CD14-positive monocyte (primary cell): ENCODE measurements at regions not wholly inside any gene's neighbourhood (a gene's known extent, or its start where the extent isn't known, plus 50 kb on each side); places are given as distances from the start of the nearest gene placed in this dataset.

Experiments used
- DNase-seq, 3 donors: peaks; one replicate each; pipeline ENCODE4 v3.0.0-alpha.2; 2011 to 2022
- H2AFZ ChIP-seq: 2 replicates; pipeline ENCODE4 v1.6.0; 2012; ENCODE audit warnings: mild to moderate bottlenecking, low read depth, low read length, inconsistent platforms; ENCODE audit not compliant: insufficient read depth, poor library complexity, severe bottlenecking
- H3K27ac ChIP-seq, 2 donors: 1 replicate in 1 of 2; 2 replicates in 1 of 2; pipeline ENCODE4 v1.5.1; 2012 to 2013; ENCODE audit warnings: low read length in 2 of 2, control low read depth in 1 of 2, inconsistent platforms in 1 of 2, low read depth in 1 of 2, mild to moderate bottlenecking in 1 of 2
- H3K27me3 ChIP-seq, 2 donors: one replicate each; pipeline versions ENCODE4 v1.6.0 to v1.6.1; 2011 to 2013; ENCODE audit warnings: low read length in 2 of 2; ENCODE audit not compliant: control insufficient read depth in 2 of 2, insufficient read depth in 2 of 2
- H3K36me3 ChIP-seq, 2 donors: replicated peaks in 1 of 2; 1 replicate in 1 of 2; 2 replicates in 1 of 2; pipeline versions ENCODE4 v1.5.1 to v1.6.1; 2012 to 2013; ENCODE audit warnings: low read length in 2 of 2, control low read depth in 1 of 2, inconsistent platforms in 1 of 2, mild to moderate bottlenecking in 1 of 2; ENCODE audit not compliant: insufficient read depth in 2 of 2, control insufficient read depth in 1 of 2
- H3K4me1 ChIP-seq, 2 donors: 1 replicate in 1 of 2; 2 replicates in 1 of 2; pipeline versions ENCODE4 v1.5.1 to v1.6.1; 2012 to 2013; ENCODE audit warnings: low read length in 2 of 2, control low read depth in 1 of 2, inconsistent platforms in 1 of 2, mild to moderate bottlenecking in 1 of 2, moderate library complexity in 1 of 2; ENCODE audit not compliant: insufficient read depth in 2 of 2, control insufficient read depth in 1 of 2
- H3K4me2 ChIP-seq: replicated peaks from 2 replicates; pipeline ENCODE3; 2012; ENCODE audit warnings: low read length, moderate library complexity, mild to moderate bottlenecking; ENCODE audit not compliant: poor library complexity, severe bottlenecking; ENCODE audit errors: extremely low read depth
- H3K4me3 ChIP-seq, 3 experiments: fragments of 200-600 bp in 1 of 3; sonication (generic) in 1 of 3; replicated peaks in 1 of 3; 1 replicate in 2 of 3; 2 replicates in 1 of 3; pipeline ENCODE4 v1.5.1; 2011 to 2013; ENCODE audit warnings: low read length in 3 of 3, mild to moderate bottlenecking in 3 of 3, control low read depth in 2 of 3, low read depth in 2 of 3, inconsistent platforms in 1 of 3, moderate library complexity in 1 of 3
- H3K79me2 ChIP-seq: 2 replicates; pipeline ENCODE4 v1.6.0; 2012; ENCODE audit warnings: mild to moderate bottlenecking, control low read depth, inconsistent platforms, low read length, moderate library complexity; ENCODE audit not compliant: insufficient read depth
- H3K9ac ChIP-seq: 2 replicates; pipeline ENCODE4 v1.6.0; 2017; ENCODE audit warnings: low read length, mild to moderate bottlenecking; ENCODE audit not compliant: insufficient read depth, poor library complexity, severe bottlenecking
- H3K9me3 ChIP-seq, 2 donors: replicated peaks in 1 of 2; 1 replicate in 1 of 2; 2 replicates in 1 of 2; pipeline versions ENCODE4 v1.5.1 to v1.6.1; 2012 to 2013; ENCODE audit warnings: low read length in 2 of 2, control low read depth in 1 of 2; ENCODE audit not compliant: control insufficient read depth in 1 of 2, insufficient read depth in 1 of 2
- H4K20me1 ChIP-seq: 2 replicates; pipeline ENCODE4 v1.6.0; 2012; ENCODE audit warnings: mild to moderate bottlenecking, low read length, control low read depth, moderate library complexity; ENCODE audit not compliant: insufficient read depth
- H3K27ac Mint-ChIP-seq, 7 donors: one replicate each; pipeline ENCODE4 v1.8.0; 2020; ENCODE audit warnings: mild to moderate bottlenecking in 7 of 7, mixed read lengths in 7 of 7, moderate library complexity in 6 of 7, inconsistent platforms in 2 of 7
- H3K27me3 Mint-ChIP-seq, 3 donors: one replicate each; pipeline ENCODE4 v1.8.0; 2021 to 2022; ENCODE audit warnings: low read depth in 3 of 3, mild to moderate bottlenecking in 3 of 3, mixed read lengths in 3 of 3, moderate library complexity in 3 of 3, inconsistent platforms in 1 of 3
- H3K36me3 Mint-ChIP-seq, 2 donors: one replicate each; pipeline ENCODE4 v1.8.0; 2020; ENCODE audit warnings: mixed read lengths in 2 of 2, inconsistent platforms in 1 of 2, mild to moderate bottlenecking in 1 of 2
- H3K4me1 Mint-ChIP-seq: one replicate; pipeline ENCODE4 v1.8.0; 2020; ENCODE audit warnings: mild to moderate bottlenecking, mixed read lengths
- H3K4me3 Mint-ChIP-seq, 2 donors: one replicate each; pipeline ENCODE4 v1.8.0; 2020; ENCODE audit warnings: mild to moderate bottlenecking in 2 of 2, mixed read lengths in 2 of 2, moderate library complexity in 1 of 2
- H3K9me3 Mint-ChIP-seq, 7 donors: one replicate each; pipeline ENCODE4 v1.8.0; 2020 to 2022; ENCODE audit warnings: mixed read lengths in 7 of 7, mild to moderate bottlenecking in 6 of 7, moderate library complexity in 6 of 7, inconsistent platforms in 2 of 7
- CTCF ChIP-seq: fragments of 200-600 bp; IDR thresholded peaks from one replicate; pipeline ENCODE4 v1.8.0; 2022; ENCODE audit warnings: antibody characterized with exemption, mild to moderate bottlenecking
- WGBS: methylation state at CpG from one replicate; pipeline ENCODE4 v1.1.5; 2013; ENCODE audit warnings: missing lambda C conversion rate; ENCODE audit not compliant: insufficient coverage; 5-methylcytosine and 5-hydroxymethylcytosine counted together
- intact Hi-C, 2 donors: fragments of 100-400 bp; cut with micrococcal nuclease; formaldehyde crosslinking; loops; one replicate each; pipeline versions ENCODE4 v1.15.0 to v1.15.1; 2023

DNA sequence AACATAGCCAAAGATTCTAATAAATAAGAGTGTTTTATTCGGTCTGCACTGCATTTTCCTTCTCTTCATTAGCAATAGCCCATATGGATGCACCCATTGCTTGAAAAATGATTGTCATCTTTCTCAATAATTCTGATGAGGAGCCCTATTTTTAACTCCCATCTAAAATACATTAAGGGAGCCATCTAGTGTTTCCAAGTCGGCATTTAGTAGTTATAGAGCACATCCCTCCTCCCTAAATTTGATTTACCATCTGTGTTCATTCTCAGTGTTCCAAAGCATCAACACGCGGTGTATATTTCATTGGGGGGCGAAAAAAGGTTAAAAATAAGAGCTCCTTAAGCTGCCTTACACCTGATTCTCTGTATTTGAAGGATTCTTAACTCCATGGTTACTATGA, 119.2 kb upstream of the IPO5 start:
- WGBS: no CpG with 5 or more reads among the region's 5 CpGs

GRCh38 chr13:97843189-97843588, 110.3 kb upstream of the IPO5 start:
- no CpG with 5 or more reads among the region's 1 CpG for WGBS
- Histone ChIP-seq H3K27me3 (no peaks in the 10 kb centered on the region), H3K79me2 (no peaks in the 10 kb centered on the region), H3K36me3 (no peaks in the 10 kb centered on the region), H3K4me1 (no peaks in the 10 kb centered on the region), H4K20me1 (no peaks in the 10 kb centered on the region), H3K9me3 (no peaks in the 10 kb centered on the region), H3K9ac (no peak overlapping the region), H2AFZ (no peak overlapping the region), H3K4me2 (no peak overlapping the region), H3K4me3 (no peak overlapping the region), H3K27ac (no peak overlapping the region)
- peaks cover 0 to 2% (median 1%) of the 10 kb centered on the region in 3 donors for H3K27me3 Mint-ChIP-seq
- no peak for DNase-seq
- no peak overlapping the region for H3K4me3 Mint-ChIP-seq
- H3K4me1 Mint-ChIP-seq: no peaks in the 10 kb centered on the region
- TF ChIP-seq CTCF: no peak
- intact Hi-C loops: no loop called here
- H3K27ac Mint-ChIP-seq: no peak overlapping the region
- H3K36me3 Mint-ChIP-seq: no peaks in the 10 kb centered on the region
- peaks cover 0 to 3% (median 0%) of the 10 kb centered on the region in 7 donors for H3K9me3 Mint-ChIP-seq

More for the DNA sequence above, 119.2 kb upstream of the IPO5 start:
- H3K4me3 ChIP-seq: no peak overlapping the region
- H3K36me3 Mint-ChIP-seq: no peaks in the 10 kb centered on the region
- no peak overlapping the region for H3K4me2 ChIP-seq
- H3K4me3 Mint-ChIP-seq: no peak overlapping the region
- H3K9me3 Mint-ChIP-seq: peaks cover 0 to 8% (median 4%) of the 10 kb centered on the region in 7 donors
- no peaks in the 10 kb centered on the region for H3K9me3 ChIP-seq
- TF ChIP-seq CTCF: no peak
- no peaks in the 10 kb centered on the region for H3K27me3 ChIP-seq
- no peak overlapping the region for H3K27ac Mint-ChIP-seq
- DNase-seq: no peak
- no peaks in the 10 kb centered on the region for H3K4me1 Mint-ChIP-seq
- H2AFZ ChIP-seq: no peak overlapping the region
- H3K4me1 ChIP-seq: no peaks in the 10 kb centered on the region
- H3K27me3 Mint-ChIP-seq: peaks cover 0 to 3% (median 1%) of the 10 kb centered on the region in 3 donors
- H3K27ac ChIP-seq: no peak overlapping the region
- no peaks in the 10 kb centered on the region for H4K20me1 ChIP-seq
- intact Hi-C loops: no loop called here
- H3K36me3 ChIP-seq: no peaks in the 10 kb centered on the region
- no peaks in the 10 kb centered on the region for H3K79me2 ChIP-seq
- no peak overlapping the region for H3K9ac ChIP-seq
